Left forelimb (tissue), 1 donor: ENCODE measurements at regions not wholly inside any gene's neighbourhood (a gene's known extent, or its start where the extent isn't known, plus 50 kb on each side); places are given as distances from the start of the nearest gene placed in this dataset.

Experiments
- DNase-seq: peaks from one replicate; pipeline ENCODE4 v3.0.0-alpha.2; 2018; ENCODE audit warnings: low spot score

- no peak for DNase-seq
Observed at GRCh38 chr18:40056079-40056692, 1898.8 kb upstream of the PIK3C3 start.

GRCh38 chr18:40055262-40055661, 1899.8 kb upstream of the PIK3C3 start:
- DNase-seq, result no peak

- no peak for DNase-seq
Observed at GRCh38 chr18:40049716-40050115, 1905.3 kb upstream of the PIK3C3 start.

GRCh38 chr18:40048886-40049650, 1906.0 kb upstream of the PIK3C3 start:
- DNase-seq, result no peak

- no peak for DNase-seq
Observed at GRCh38 chr18:40048253-40048652, 1906.8 kb upstream of the PIK3C3 start.

- no peak for DNase-seq
Observed at GRCh38 chr18:40046596-40046995, 1908.4 kb upstream of the PIK3C3 start.

GRCh38 chr18:40041951-40042350, 1913.1 kb upstream of the PIK3C3 start:
- DNase-seq, result no peak

GRCh38 chr18:40040574-40040973, 1914.5 kb upstream of the PIK3C3 start:
- no peak for DNase-seq

- DNase-seq, result no peak
Observed at GRCh38 chr18:40037356-40037755, 1917.7 kb upstream of the PIK3C3 start.

GRCh38 chr18:40036861-40037260, 1918.2 kb upstream of the PIK3C3 start:
- no peak for DNase-seq

GRCh38 chr18:40035966-40036365, 1919.1 kb upstream of the PIK3C3 start:
- no peak for DNase-seq

GRCh38 chr18:40032076-40032475, 1923.0 kb upstream of the PIK3C3 start:
- no peak for DNase-seq

- DNase-seq, result no peak
Observed at GRCh38 chr18:40031435-40031834, 1923.6 kb upstream of the PIK3C3 start.

- DNase-seq, result no peak
Observed at GRCh38 chr18:40019797-40020392, 1935.1 kb upstream of the PIK3C3 start.

GRCh38 chr18:40018266-40018665, 1936.8 kb upstream of the PIK3C3 start:
- DNase-seq, result no peak

- no peak for DNase-seq
Observed at GRCh38 chr18:40017021-40017420, 1938.0 kb upstream of the PIK3C3 start.

GRCh38 chr18:40016405-40016804, 1938.6 kb upstream of the PIK3C3 start:
- DNase-seq, result no peak

- DNase-seq, result no peak
Observed at GRCh38 chr18:40013001-40013609, 1941.9 kb upstream of the PIK3C3 start.

GRCh38 chr18:40011201-40011600, 1943.8 kb upstream of the PIK3C3 start:
- no peak for DNase-seq

- DNase-seq, result no peak
Observed at GRCh38 chr18:40006634-40007033, 1948.4 kb upstream of the PIK3C3 start.

- no peak for DNase-seq
Observed at GRCh38 chr18:40004246-40004645, 1950.8 kb upstream of the PIK3C3 start.

- no peak for DNase-seq
Observed at GRCh38 chr18:39998317-39998716, 1956.7 kb upstream of the PIK3C3 start.

GRCh38 chr18:39994498-39994897, 1960.5 kb upstream of the PIK3C3 start:
- DNase-seq, result no peak
